Gastroesophageal sphincter (tissue), 3 donors: ENCODE measurements at regions not wholly inside any gene's neighbourhood (a gene's known extent, or its start where the extent isn't known, plus 50 kb on each side); places are given as distances from the start of the nearest gene placed in this dataset.

Source experiments
- POLR2A ChIP-seq, 2 donors: fragments of 450-650 bp; IDR thresholded peaks; one replicate each; pipeline ENCODE4 v1.6.1; 2017; ENCODE audit warnings: antibody characterized with exemption in 2 of 2, mild to moderate bottlenecking in 2 of 2, moderate library complexity in 1 of 2
- TF ChIP-seq, protein P1 (sequence below), 4 experiments: fragments of 200-600 bp in 2 of 4; fragments of 450-650 bp in 2 of 4; sonication (generic) in 1 of 4; IDR thresholded peaks; one replicate each; pipeline ENCODE4 v1.5.1; 2017 to 2019; ENCODE audit warnings: antibody characterized with exemption in 4 of 4, mild to moderate bottlenecking in 2 of 4, moderate library complexity in 2 of 4

DNA sequence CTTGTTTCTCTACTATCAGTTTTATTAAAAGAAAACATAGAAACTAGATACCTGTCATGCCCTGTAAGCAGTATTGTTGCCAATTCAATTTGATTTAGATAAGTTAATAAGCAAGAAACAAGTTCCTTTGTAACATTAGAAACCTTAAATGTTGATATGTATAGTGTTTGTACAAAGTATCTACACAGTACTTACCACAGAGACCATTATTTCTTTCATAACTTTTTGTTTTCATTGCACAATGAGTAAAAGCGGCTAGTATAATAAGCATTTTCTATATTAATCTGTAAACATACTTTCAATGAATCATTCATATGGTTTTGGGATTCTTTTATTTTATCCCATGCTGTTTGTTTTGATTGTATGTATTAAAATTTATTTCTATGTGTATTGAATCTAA, 305.1 kb downstream of the TTC6 start:
- TF ChIP-seq, protein P1, sequence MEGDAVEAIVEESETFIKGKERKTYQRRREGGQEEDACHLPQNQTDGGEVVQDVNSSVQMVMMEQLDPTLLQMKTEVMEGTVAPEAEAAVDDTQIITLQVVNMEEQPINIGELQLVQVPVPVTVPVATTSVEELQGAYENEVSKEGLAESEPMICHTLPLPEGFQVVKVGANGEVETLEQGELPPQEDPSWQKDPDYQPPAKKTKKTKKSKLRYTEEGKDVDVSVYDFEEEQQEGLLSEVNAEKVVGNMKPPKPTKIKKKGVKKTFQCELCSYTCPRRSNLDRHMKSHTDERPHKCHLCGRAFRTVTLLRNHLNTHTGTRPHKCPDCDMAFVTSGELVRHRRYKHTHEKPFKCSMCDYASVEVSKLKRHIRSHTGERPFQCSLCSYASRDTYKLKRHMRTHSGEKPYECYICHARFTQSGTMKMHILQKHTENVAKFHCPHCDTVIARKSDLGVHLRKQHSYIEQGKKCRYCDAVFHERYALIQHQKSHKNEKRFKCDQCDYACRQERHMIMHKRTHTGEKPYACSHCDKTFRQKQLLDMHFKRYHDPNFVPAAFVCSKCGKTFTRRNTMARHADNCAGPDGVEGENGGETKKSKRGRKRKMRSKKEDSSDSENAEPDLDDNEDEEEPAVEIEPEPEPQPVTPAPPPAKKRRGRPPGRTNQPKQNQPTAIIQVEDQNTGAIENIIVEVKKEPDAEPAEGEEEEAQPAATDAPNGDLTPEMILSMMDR (IDR thresholded peaks at IDR 0.05) = no peak
- no peak for TF ChIP-seq POLR2A (IDR thresholded peaks at IDR 0.05)
